ENCODE measurements at regions not wholly inside any gene's neighbourhood (a gene's known extent, or its start where the extent isn't known, plus 50 kb on each side); places are given as distances from the start of the nearest gene placed in this dataset.

- Histone ChIP-seq H3K27ac (replicated peaks) (no peak overlapping the region), H3K27me3 (ENCODE audit: insufficient read depth, poor library complexity, severe bottlenecking) (no peaks in the 10 kb centered on the region), H3K4me3 (replicated peaks; ENCODE audit: insufficient read depth, low read length) (no peak overlapping the region)
- no peak for DNase-seq (ENCODE audit: low read depth in 1 of 2, low spot score in 1 of 2)
- TF ChIP-seq CTCF (IDR thresholded peaks at IDR 0.05; ENCODE audit: insufficient read depth, low read length) (no peak), SPI1 (IDR thresholded peaks at IDR 0.05; ENCODE audit: borderline replicate concordance, low read depth) (no peak), GABPA (IDR thresholded peaks at IDR 0.05; ENCODE audit: low read depth) (no peak), POLR2AphosphoS5 (IDR thresholded peaks at IDR 0.05; ENCODE audit: low read depth) (no peak), REST (IDR thresholded peaks at IDR 0.05; ENCODE audit: insufficient replicate concordance, low read depth) (no peak)
Measured at GRCh38 chr20:57826666-57827287, 117.0 kb upstream of the PMEPA1 start.

DNA sequence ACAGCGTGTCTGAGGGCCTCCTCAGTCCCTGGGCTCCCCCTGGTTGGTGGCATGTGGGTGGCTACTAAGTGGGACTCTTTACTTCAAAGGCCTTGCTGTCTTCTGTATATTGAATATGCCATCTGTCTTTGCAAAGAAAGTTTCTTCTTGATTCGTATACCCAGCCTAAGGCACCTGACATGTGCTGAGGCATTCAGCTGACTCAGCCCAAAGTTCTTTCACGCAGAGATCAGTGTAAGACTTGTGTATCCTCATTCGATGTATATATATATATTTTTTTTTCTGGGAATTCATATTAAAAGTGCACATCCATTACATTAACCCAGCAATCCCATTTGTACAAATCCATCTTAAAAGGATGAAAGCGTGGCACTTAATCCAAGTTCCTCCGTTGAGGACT, 115.1 kb upstream of the PMEPA1 start:
- no peak for DNase-seq (ENCODE audit: low read depth in 1 of 2, low spot score in 1 of 2)
- Histone ChIP-seq H3K4me3 (replicated peaks; ENCODE audit: insufficient read depth, low read length) (no peak overlapping the region), H3K27me3 (ENCODE audit: insufficient read depth, poor library complexity, severe bottlenecking) (no peaks in the 10 kb centered on the region), H3K27ac (replicated peaks) (no peak overlapping the region)
- no peak for TF ChIP-seq CTCF (IDR thresholded peaks at IDR 0.05; ENCODE audit: insufficient read depth, low read length)
- no peak for TF ChIP-seq GABPA (IDR thresholded peaks at IDR 0.05; ENCODE audit: low read depth)
- no peak for TF ChIP-seq POLR2AphosphoS5 (IDR thresholded peaks at IDR 0.05; ENCODE audit: low read depth)
- no peak for TF ChIP-seq SPI1 (IDR thresholded peaks at IDR 0.05; ENCODE audit: borderline replicate concordance, low read depth)
- TF ChIP-seq REST (IDR thresholded peaks at IDR 0.05; ENCODE audit: insufficient replicate concordance, low read depth), result no peak

DNA sequence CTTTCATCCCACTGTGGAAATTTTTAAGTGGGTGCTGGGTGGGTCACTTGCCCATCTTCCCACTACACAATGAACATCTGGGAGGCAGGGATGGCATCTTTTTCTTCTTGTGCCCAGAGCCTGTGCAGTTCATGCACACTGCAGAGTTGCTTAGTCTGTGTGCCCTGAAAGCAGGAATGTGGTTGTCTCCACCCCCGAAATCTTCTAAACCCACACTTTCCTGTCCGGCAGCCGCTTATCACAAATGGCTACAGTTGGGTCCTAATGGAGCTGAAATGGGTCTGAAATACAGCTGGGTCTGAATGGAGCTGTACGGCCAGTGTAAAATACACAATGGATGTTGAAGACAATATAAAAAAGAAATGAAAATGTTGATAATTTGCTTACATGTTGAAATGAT, 112.1 kb upstream of the PMEPA1 start:
- H3K27me3 ChIP-seq (ENCODE audit: insufficient read depth, poor library complexity, severe bottlenecking), result no peaks in the 10 kb centered on the region
- H3K27ac ChIP-seq (replicated peaks), result no peak overlapping the region
- no peak for DNase-seq (ENCODE audit: low read depth in 1 of 2, low spot score in 1 of 2)
- TF ChIP-seq POLR2AphosphoS5 (IDR thresholded peaks at IDR 0.05; ENCODE audit: low read depth) (no peak), REST (IDR thresholded peaks at IDR 0.05; ENCODE audit: insufficient replicate concordance, low read depth) (no peak), SPI1 (IDR thresholded peaks at IDR 0.05; ENCODE audit: borderline replicate concordance, low read depth) (no peak), CTCF (IDR thresholded peaks at IDR 0.05; ENCODE audit: insufficient read depth, low read length) (no peak), GABPA (IDR thresholded peaks at IDR 0.05; ENCODE audit: low read depth) (no peak)
- H3K4me3 ChIP-seq (replicated peaks; ENCODE audit: insufficient read depth, low read length), result no peak overlapping the region
